ENCODE measurements at regions not wholly inside any gene's neighbourhood (a gene's known extent, or its start where the extent isn't known, plus 50 kb on each side); places are given as distances from the start of the nearest gene placed in this dataset.
"Not testable (repeated sequence)": the region's sequence is repeated elsewhere in the genome, so short reads cannot be mapped to it uniquely, and the experiment has no call there.

- peak overlapping the region; percentile 94 for H3K4me2 ChIP-seq (ENCODE audit: control insufficient read depth, insufficient read depth)
- ChIA-PET POLR2A (interaction anchor here (0.6 to 2.7 kb wide), 5 partner anchors 11 to 765 kb away, joined by 3 to 19 read pairs (median 5); a partner anchor contains a TSS), RAD21 (ENCODE audit: unreplicated experiment) (interaction anchor here (0.6 to 3.0 kb wide), 18 partner anchors 12 to 1455 kb away, joined by 3 to 37 read pairs (median 4); a partner anchor contains a TSS), SMC1A (ENCODE audit: uncharacterized antibody, unreplicated experiment) (interaction anchor here (0.9 to 9.3 kb wide), 11 partner anchors 19 to 769 kb away, joined by 3 to 96 read pairs (median 7); a partner anchor contains a TSS), CTCF (interaction anchor here (0.6 to 4.2 kb wide), 14 partner anchors 11 to 768 kb away, joined by 3 to 46 read pairs (median 8); a partner anchor contains a TSS)
- BruUV-seq (replicated peaks); DNase-seq (ENCODE audit: low read depth, low spot score); H4K20me1 ChIP-seq (ENCODE audit: control insufficient read depth, insufficient read depth); H3K27me3 ChIP-seq (replicated peaks in 1 of 2; ENCODE audit: control insufficient read depth in 2 of 2, insufficient read depth in 2 of 2, low read length in 1 of 2); in situ Hi-C loops (cut with MboI); ATAC-seq; H3K36me3 ChIP-seq (ENCODE audit: control insufficient read depth in 2 of 2, insufficient read depth in 2 of 2, low read length in 1 of 2); FAIRE-seq; H3K9me3 ChIP-seq (replicated peaks; ENCODE audit: control insufficient read depth, insufficient read depth, low read length): not testable (repeated sequence)
- 34% methylated on average over 4 of the region's 4 CpGs for WGBS (ENCODE audit: insufficient coverage, insufficient replicate concordance, low lambda C conversion rate, missing lambda C conversion rate)
- H3K9ac ChIP-seq (ENCODE audit: control insufficient read depth, insufficient read depth, low read length): peak overlapping the region; percentile 74
- peak overlapping the region; percentile 72; the same call in 1 of the 2 replicates for H3K4me3 ChIP-seq
- TF ChIP-seq MLLT1 (IDR thresholded peaks at IDR 0.05) (0 out of 2 replicates have a peak, but pooled peaks have one; percentile 29), ZNF384 (IDR thresholded peaks at IDR 0.05; ENCODE audit: borderline replicate concordance, low read depth, low read length) (0 out of 2 replicates have a peak, but pooled peaks have one; percentile 35)
- H3K27ac ChIP-seq (ENCODE audit: control insufficient read depth, insufficient read depth): peak overlapping the region; percentile 93
- intact Hi-C loops (cut with micrococcal nuclease; ENCODE audit: unreplicated experiment): loop anchor here (2.0 kb wide), 2 partner anchors 29 to 521 kb away; no protein-coding TSS in a partner anchor
- peak overlapping the region; percentile 37 for H2AFZ ChIP-seq (ENCODE audit: control insufficient read depth, low read depth, low read length)
- H3K4me1 ChIP-seq (ENCODE audit: control insufficient read depth, insufficient read depth, low read length): peaks cover 16% of the 10 kb centered on the region
- peaks cover 34% of the 10 kb centered on the region for H3K79me2 ChIP-seq (ENCODE audit: control insufficient read depth, insufficient read depth, low read length)
Observed at GRCh38 chr6:27127874-27128273, 119.6 kb upstream of the PRSS16 start.
